ENCODE measurements at regions not wholly inside any gene's neighbourhood (a gene's known extent, or its start where the extent isn't known, plus 50 kb on each side); places are given as distances from the start of the nearest gene placed in this dataset.

GRCh38 chr5:15012061-15012460, 140.5 kb upstream of the ANKH start:
- intact Hi-C loops (cut with DNase I) = loop anchor here in 1 of 2 donors (10.0 kb wide), 1 partner anchor 617 kb away; no protein-coding TSS in a partner anchor
- H3K27ac ChIP-seq = no peak overlapping the region
- H3K4me3 ChIP-seq = no peak overlapping the region
- H3K4me1 ChIP-seq = peaks cover 11% of the 10 kb centered on the region
- DNase-seq (no peak), ATAC-seq (no peak)
- TF ChIP-seq, protein P1, sequence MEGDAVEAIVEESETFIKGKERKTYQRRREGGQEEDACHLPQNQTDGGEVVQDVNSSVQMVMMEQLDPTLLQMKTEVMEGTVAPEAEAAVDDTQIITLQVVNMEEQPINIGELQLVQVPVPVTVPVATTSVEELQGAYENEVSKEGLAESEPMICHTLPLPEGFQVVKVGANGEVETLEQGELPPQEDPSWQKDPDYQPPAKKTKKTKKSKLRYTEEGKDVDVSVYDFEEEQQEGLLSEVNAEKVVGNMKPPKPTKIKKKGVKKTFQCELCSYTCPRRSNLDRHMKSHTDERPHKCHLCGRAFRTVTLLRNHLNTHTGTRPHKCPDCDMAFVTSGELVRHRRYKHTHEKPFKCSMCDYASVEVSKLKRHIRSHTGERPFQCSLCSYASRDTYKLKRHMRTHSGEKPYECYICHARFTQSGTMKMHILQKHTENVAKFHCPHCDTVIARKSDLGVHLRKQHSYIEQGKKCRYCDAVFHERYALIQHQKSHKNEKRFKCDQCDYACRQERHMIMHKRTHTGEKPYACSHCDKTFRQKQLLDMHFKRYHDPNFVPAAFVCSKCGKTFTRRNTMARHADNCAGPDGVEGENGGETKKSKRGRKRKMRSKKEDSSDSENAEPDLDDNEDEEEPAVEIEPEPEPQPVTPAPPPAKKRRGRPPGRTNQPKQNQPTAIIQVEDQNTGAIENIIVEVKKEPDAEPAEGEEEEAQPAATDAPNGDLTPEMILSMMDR (IDR thresholded peaks at IDR 0.05) = no peak
- H3K36me3 ChIP-seq (ENCODE audit: insufficient read depth in 1 of 2, low read depth in 1 of 2) = no peaks in the 10 kb centered on the region
- no peaks in the 10 kb centered on the region for H3K9me3 ChIP-seq
- H3K27me3 ChIP-seq (ENCODE audit: insufficient read depth in 3 of 3, low read length in 2 of 3) = no peaks in the 10 kb centered on the region

GRCh38 chr5:15010936-15011335, 139.4 kb upstream of the ANKH start:
- TF ChIP-seq, protein P1 (IDR thresholded peaks at IDR 0.05) = no peak
- no peaks in the 10 kb centered on the region for H3K36me3 ChIP-seq (ENCODE audit: insufficient read depth in 1 of 2, low read depth in 1 of 2)
- intact Hi-C loops (cut with DNase I) = loop anchor here in 1 of 2 donors (2.0 to 10.0 kb wide), 2 partner anchors 326 to 616 kb away; no protein-coding TSS in a partner anchor
- H3K9me3 ChIP-seq = no peaks in the 10 kb centered on the region
- 84 to 89% (median 87%) methylated on average over 4 of the region's 4 CpGs for WGBS, 3 donors
- ATAC-seq = no peak
- no peak overlapping the region for H3K27ac ChIP-seq
- no peaks in the 10 kb centered on the region for H3K27me3 ChIP-seq (ENCODE audit: insufficient read depth in 3 of 3, low read length in 2 of 3)
- DNase-seq = no peak
- no peak overlapping the region for H3K4me3 ChIP-seq
- peaks cover 11% of the 10 kb centered on the region for H3K4me1 ChIP-seq

- no peaks in the 10 kb centered on the region for H3K27me3 ChIP-seq (ENCODE audit: insufficient read depth in 3 of 3, low read length in 2 of 3)
- no peaks in the 10 kb centered on the region for H3K36me3 ChIP-seq (ENCODE audit: insufficient read depth in 1 of 2, low read depth in 1 of 2)
- peak overlapping the region; percentile 59 for H3K27ac ChIP-seq
- WGBS, 3 donors = 36 to 52% (median 36%) methylated on average over 3 of the region's 3 CpGs
- peaks cover 11% of the 10 kb centered on the region for H3K4me1 ChIP-seq
- ATAC-seq = peak; percentile 35 to 57 (median 42)
- no peak overlapping the region for H3K4me3 ChIP-seq
- TF ChIP-seq, protein P1 (IDR thresholded peaks at IDR 0.05) = no peak
- H3K9me3 ChIP-seq = no peaks in the 10 kb centered on the region
- intact Hi-C loops (cut with DNase I) = loop anchor here in 1 of 2 donors (5.0 kb wide), 1 partner anchor 137 kb away; the partner anchor contains the start of gene ANKH
- DNase-seq = no peak
Observed at GRCh38 chr5:15009420-15009819, 137.8 kb upstream of the ANKH start.

DNA sequence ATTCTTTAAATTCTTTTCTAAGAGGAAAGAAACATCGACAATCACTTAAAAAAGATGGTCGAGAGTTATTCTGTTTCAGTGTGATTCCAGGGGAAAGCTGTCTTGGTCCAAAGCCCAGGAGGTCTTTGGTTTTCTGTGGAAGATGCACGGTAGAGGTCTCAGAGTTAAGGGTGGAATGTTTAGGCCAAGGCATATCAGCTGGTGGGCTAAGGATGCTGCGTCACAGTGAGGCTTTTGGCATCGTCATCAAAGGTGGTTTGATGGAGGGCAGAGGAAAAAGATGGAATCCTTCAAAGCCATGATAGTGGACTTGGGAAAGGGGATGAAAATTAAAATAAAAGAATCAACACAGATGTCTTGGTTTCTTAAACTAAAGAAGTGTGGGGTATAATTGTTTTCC, 137.3 kb upstream of the ANKH start:
- H3K27me3 ChIP-seq (ENCODE audit: insufficient read depth in 3 of 3, low read length in 2 of 3) = no peaks in the 10 kb centered on the region
- H3K27ac ChIP-seq = peak overlapping the region; percentile 59
- H3K9me3 ChIP-seq = no peaks in the 10 kb centered on the region
- no peak for DNase-seq
- TF ChIP-seq, protein P1 (IDR thresholded peaks at IDR 0.05) = no peak
- peaks cover 11% of the 10 kb centered on the region for H3K4me1 ChIP-seq
- H3K4me3 ChIP-seq = no peak overlapping the region
- intact Hi-C loops (cut with DNase I) = loop anchor here in 1 of 2 donors (5.0 kb wide), 1 partner anchor 137 kb away; the partner anchor contains the start of gene ANKH
- ATAC-seq = no peak
- H3K36me3 ChIP-seq (ENCODE audit: insufficient read depth in 1 of 2, low read depth in 1 of 2) = no peaks in the 10 kb centered on the region
- WGBS, 3 donors = 60 to 71% (median 61%) methylated on average over 5 of the region's 5 CpGs

GRCh38 chr5:15008476-15008875, 136.9 kb upstream of the ANKH start:
- Histone ChIP-seq H3K27ac (peak overlapping the region; percentile 59), H3K27me3 (ENCODE audit: insufficient read depth in 3 of 3, low read length in 2 of 3) (no peaks in the 10 kb centered on the region), H3K9me3 (no peaks in the 10 kb centered on the region), H3K4me1 (peaks cover 11% of the 10 kb centered on the region), H3K4me3 (no peak overlapping the region), H3K36me3 (ENCODE audit: insufficient read depth in 1 of 2, low read depth in 1 of 2) (no peaks in the 10 kb centered on the region)
- intact Hi-C loops (cut with DNase I) = loop anchor here in 1 of 2 donors (5.0 kb wide), 1 partner anchor 136 kb away; the partner anchor contains the start of gene ANKH
- TF ChIP-seq, protein P1 (IDR thresholded peaks at IDR 0.05) = no peak
- WGBS, 3 donors = 29 to 34% (median 30%) methylated on average over 8 of the region's 8 CpGs
- DNase-seq (peak; percentile 90 to 92), ATAC-seq (peak; percentile 88 to 97 (median 94))
